Kidney (tissue), 13 donors: ENCODE measurements at regions not wholly inside any gene's neighbourhood (a gene's known extent, or its start where the extent isn't known, plus 50 kb on each side); places are given as distances from the start of the nearest gene placed in this dataset.

Experiments
- DNase-seq, 5 donors: peaks; one replicate each; pipeline ENCODE4 v3.0.0-alpha.2; 2013 to 2020
- FAIRE-seq: peaks from 2 replicates; lab custom pipeline; 2012; peaks lifted over from hg19 to GRCh38; lab: Jason Lieb, UNC
- H3K27ac ChIP-seq, 2 donors: one replicate each; pipeline ENCODE4 v1.7.0; 2013; ENCODE audit warnings: low read depth in 2 of 2, low read length in 2 of 2, inconsistent platforms in 1 of 2
- H3K27me3 ChIP-seq: one replicate; pipeline ENCODE4 v1.7.1; 2013; ENCODE audit warnings: low read length, inconsistent platforms; ENCODE audit not compliant: control insufficient read depth, insufficient read depth
- H3K36me3 ChIP-seq, 3 donors: one replicate each; pipeline versions ENCODE4 v1.7.0 to v1.7.1; 2013; ENCODE audit warnings: low read length in 3 of 3, control low read depth in 1 of 3, inconsistent platforms in 1 of 3; ENCODE audit not compliant: insufficient read depth in 3 of 3, control insufficient read depth in 2 of 3
- H3K4me1 ChIP-seq, 3 donors: one replicate each; pipeline versions ENCODE4 v1.7.0 to v1.7.1; 2013; ENCODE audit warnings: low read length in 3 of 3, inconsistent platforms in 1 of 3, low read depth in 1 of 3; ENCODE audit not compliant: control insufficient read depth in 2 of 3, insufficient read depth in 2 of 3
- H3K4me3 ChIP-seq, 3 donors: one replicate each; pipeline versions ENCODE4 v1.7.0 to v1.8.1; 2013; ENCODE audit warnings: low read length in 3 of 3, control low read depth in 1 of 3, inconsistent platforms in 1 of 3
- H3K9ac ChIP-seq, 3 donors: one replicate each; pipeline versions ENCODE4 v1.7.0 to v1.7.1; 2013; ENCODE audit warnings: low read length in 3 of 3, control low read depth in 1 of 3, inconsistent platforms in 1 of 3
- H3K9me3 ChIP-seq, 3 donors: one replicate each; pipeline versions ENCODE4 v1.7.0 to v1.7.1; 2013; ENCODE audit warnings: low read length in 3 of 3, control low read depth in 1 of 3, inconsistent platforms in 1 of 3; ENCODE audit not compliant: control insufficient read depth in 2 of 3, insufficient read depth in 1 of 3
- intact Hi-C: fragments of 100-400 bp; cut with DNase I; formaldehyde crosslinking; loops from one replicate; pipeline ENCODE4 v1.11.1; 2022
- TF ChIP-seq, protein P1 (sequence below): IDR thresholded peaks from 3 replicates; pipeline ENCODE4 v1.5.1; 2012; ENCODE audit warnings: mild to moderate bottlenecking, moderate library complexity, borderline replicate concordance; ENCODE audit not compliant: insufficient read depth; ENCODE audit errors: extremely low read depth
- donor health status: control.
- donor health status: control.
- donor health status: control.
- donor health status: control.
- donor health status: control.
- donor health status: DM: yes; HTN: yes; CAD: no.
- donor health status: Normal renal cell carcinoma (clear cell type).

DNA sequence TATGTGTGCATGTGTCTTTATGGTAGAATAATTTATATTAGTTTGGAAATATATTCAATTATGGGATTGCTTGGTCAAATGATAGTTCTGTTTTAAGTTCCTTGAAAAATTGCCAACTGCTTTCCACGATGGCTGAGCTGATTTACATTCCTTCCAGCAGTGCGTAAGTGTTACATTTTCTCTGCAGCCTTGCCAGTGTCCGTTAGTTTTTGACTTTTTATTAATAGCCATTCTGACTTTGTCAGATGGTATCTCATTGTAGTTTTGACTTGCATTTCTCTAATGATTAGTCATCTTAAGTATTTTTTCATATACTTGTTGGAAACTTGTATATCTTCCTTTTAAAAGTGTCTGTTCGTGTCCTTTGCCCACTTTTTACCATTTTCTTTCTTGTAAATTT is 434.2 kb upstream of the POT1 start:
- FAIRE-seq (no peak), DNase-seq (no peak)
- Histone ChIP-seq H3K27me3 (no peaks in the 10 kb centered on the region), H3K9me3 (peaks cover 0 to 8% (median 0%) of the 10 kb centered on the region in 3 donors), H3K27ac (no peak overlapping the region), H3K9ac (no peak overlapping the region), H3K4me3 (no peak overlapping the region), H3K36me3 (no peaks in the 10 kb centered on the region), H3K4me1 (no peaks in the 10 kb centered on the region)
- intact Hi-C loops = no loop called here
- TF ChIP-seq, protein P1, sequence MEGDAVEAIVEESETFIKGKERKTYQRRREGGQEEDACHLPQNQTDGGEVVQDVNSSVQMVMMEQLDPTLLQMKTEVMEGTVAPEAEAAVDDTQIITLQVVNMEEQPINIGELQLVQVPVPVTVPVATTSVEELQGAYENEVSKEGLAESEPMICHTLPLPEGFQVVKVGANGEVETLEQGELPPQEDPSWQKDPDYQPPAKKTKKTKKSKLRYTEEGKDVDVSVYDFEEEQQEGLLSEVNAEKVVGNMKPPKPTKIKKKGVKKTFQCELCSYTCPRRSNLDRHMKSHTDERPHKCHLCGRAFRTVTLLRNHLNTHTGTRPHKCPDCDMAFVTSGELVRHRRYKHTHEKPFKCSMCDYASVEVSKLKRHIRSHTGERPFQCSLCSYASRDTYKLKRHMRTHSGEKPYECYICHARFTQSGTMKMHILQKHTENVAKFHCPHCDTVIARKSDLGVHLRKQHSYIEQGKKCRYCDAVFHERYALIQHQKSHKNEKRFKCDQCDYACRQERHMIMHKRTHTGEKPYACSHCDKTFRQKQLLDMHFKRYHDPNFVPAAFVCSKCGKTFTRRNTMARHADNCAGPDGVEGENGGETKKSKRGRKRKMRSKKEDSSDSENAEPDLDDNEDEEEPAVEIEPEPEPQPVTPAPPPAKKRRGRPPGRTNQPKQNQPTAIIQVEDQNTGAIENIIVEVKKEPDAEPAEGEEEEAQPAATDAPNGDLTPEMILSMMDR = no peak

DNA sequence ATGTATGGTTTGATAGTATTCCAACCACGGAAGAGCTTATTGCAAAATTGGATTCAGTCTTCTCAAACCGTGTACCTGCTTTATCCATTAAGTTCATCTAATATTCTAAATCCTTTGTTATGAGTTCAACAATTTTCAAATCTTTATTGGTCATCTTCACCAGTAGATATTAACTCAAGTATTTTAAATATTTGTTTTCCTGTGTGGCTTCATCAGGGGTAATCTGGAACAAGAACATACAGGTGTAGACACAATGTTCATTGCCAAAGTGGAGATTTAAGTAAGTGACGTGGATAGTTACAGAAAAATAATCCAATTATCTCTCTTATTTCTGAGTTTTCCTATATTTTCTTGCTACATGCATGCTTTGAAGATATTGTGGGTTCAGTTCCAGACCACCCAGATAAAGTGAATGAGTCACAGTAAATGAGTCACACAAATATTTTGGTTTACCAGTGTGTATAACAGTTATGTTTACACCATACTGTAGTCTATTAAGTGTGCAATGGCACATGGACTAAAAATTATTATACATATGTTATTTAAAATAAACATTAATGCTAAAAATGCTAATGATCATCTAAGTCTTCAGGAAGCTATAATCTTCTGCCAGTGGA is 429.0 kb upstream of the POT1 start:
- Histone ChIP-seq H3K27ac (no peak overlapping the region), H3K9me3 (peaks cover 0 to 8% (median 0%) of the 10 kb centered on the region in 3 donors), H3K4me3 (no peak overlapping the region), H3K9ac (no peak overlapping the region), H3K36me3 (no peaks in the 10 kb centered on the region), H3K4me1 (no peaks in the 10 kb centered on the region), H3K27me3 (no peaks in the 10 kb centered on the region)
- intact Hi-C loops = no loop called here
- TF ChIP-seq, protein P1 = no peak
- no peak for DNase-seq
- FAIRE-seq = no peak

DNA sequence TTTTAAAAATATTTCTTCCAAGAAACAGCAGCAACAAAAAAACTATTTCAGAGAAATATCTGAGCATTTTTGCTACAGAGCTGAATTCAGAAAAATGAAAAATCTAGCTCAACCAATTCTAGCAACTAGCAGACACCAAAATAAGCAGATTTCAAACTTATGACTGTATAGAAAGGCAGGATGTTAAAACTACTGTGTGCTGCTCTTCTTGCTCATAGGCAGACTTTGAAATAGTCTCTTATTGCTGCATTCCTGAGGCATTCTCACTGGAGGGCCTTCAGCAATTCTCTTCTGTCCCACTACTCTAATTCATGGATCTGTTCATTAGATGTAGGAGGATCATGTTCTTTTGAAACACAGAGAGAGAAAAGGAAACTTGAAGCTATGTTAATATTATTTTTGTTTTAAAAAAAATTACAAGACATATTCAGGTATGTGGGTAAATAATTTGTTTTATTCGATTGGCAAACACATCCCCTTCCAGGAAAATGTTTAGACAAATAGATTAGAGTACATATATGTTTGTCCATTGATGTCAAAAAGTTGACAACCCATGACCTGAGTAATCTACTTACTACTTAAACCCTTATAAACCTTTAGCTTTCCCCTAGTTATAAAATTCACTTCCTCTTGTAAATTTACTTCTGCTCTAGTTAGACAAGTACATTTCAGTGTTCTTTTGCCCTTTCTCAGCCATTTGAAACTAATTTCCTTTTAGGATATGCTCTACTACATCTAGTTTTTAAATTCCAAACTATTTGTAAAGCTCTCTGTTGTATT is 428.2 kb upstream of the POT1 start:
- intact Hi-C loops = no loop called here
- H3K4me1 ChIP-seq = no peaks in the 10 kb centered on the region
- peak in 1 of 5 donors; percentile 11 for DNase-seq
- no peaks in the 10 kb centered on the region for H3K36me3 ChIP-seq
- H3K9me3 ChIP-seq = peaks cover 0 to 8% (median 0%) of the 10 kb centered on the region in 3 donors
- FAIRE-seq = no peak
- H3K27me3 ChIP-seq = no peaks in the 10 kb centered on the region
- no peak overlapping the region for H3K27ac ChIP-seq
- no peak overlapping the region for H3K4me3 ChIP-seq
- TF ChIP-seq, protein P1 = no peak
- no peak overlapping the region for H3K9ac ChIP-seq
